Psoas muscle (tissue), 7 donors: ENCODE measurements at regions not wholly inside any gene's neighbourhood (a gene's known extent, or its start where the extent isn't known, plus 50 kb on each side); places are given as distances from the start of the nearest gene placed in this dataset.

Experiments used
- ATAC-seq, 4 donors: fragments of 200-7000 bp; cut with Tn5 transposase; one replicate each; pipeline ENCODE4 v1.9.1; 2020; ENCODE audit warnings: moderate library complexity in 3 of 4, mild to moderate bottlenecking in 2 of 4
- DNase-seq, 2 donors: peaks; one replicate each; pipeline ENCODE4 v3.0.0-alpha.2; 2020
- H3K27ac ChIP-seq: fragments of 200-600 bp; one replicate; pipeline ENCODE4 v1.8.0; 2022
- H3K27me3 ChIP-seq, 3 donors: fragments of 200-600 bp in 1 of 3; one replicate each; pipeline versions ENCODE4 v1.6.1 to v1.8.0; 2013 to 2022; ENCODE audit warnings: low read length in 2 of 3, mild to moderate bottlenecking in 2 of 3, moderate library complexity in 1 of 3; ENCODE audit not compliant: insufficient read depth in 3 of 3
- H3K36me3 ChIP-seq, 2 donors: fragments of 200-600 bp in 1 of 2; one replicate each; pipeline versions ENCODE4 v1.6.1 to v1.8.0; 2013 to 2022; ENCODE audit warnings: low read depth in 1 of 2, mild to moderate bottlenecking in 1 of 2, moderate library complexity in 1 of 2; ENCODE audit not compliant: insufficient read depth in 1 of 2
- H3K4me1 ChIP-seq: fragments of 200-600 bp; one replicate; pipeline ENCODE4 v1.8.0; 2022
- H3K4me3 ChIP-seq: fragments of 200-600 bp; one replicate; pipeline ENCODE4 v1.8.0; 2022; ENCODE audit warnings: mild to moderate bottlenecking
- H3K9me3 ChIP-seq: fragments of 200-600 bp; one replicate; pipeline ENCODE4 v1.8.0; 2022
- WGBS, 3 donors: extraction: QIAGEN DNeasy Blood & Tissue Kit; methylation state at CpG; one replicate each; pipeline versions ENCODE4 v1.1.6 to v1.1.7; 2013; 5-methylcytosine and 5-hydroxymethylcytosine counted together
- intact Hi-C, 2 donors: fragments of 100-400 bp; cut with DNase I; formaldehyde crosslinking; loops; one replicate each; pipeline versions ENCODE4 v1.11.0 to v1.14.2; 2022
- TF ChIP-seq, protein P1 (sequence below): fragments of 200-600 bp; IDR thresholded peaks from one replicate; pipeline ENCODE4 v1.8.0; 2022; ENCODE audit warnings: antibody characterized with exemption
- donor health status: healthy with polysubstance abuse.
- donor health status: DM: no; HTN: no; CAD: no; lungs with moderate emphysema.
- donor health status: Bipolar disorder and iron deficiency.
- donor health status: healthy.
- donor health status: DM: yes; HTN: yes; CAD: no.
- donor health status: DM: no; HTN: no; CAD: no.
- donor health status: DM: yes; HTN: yes; CAD: no.

DNA sequence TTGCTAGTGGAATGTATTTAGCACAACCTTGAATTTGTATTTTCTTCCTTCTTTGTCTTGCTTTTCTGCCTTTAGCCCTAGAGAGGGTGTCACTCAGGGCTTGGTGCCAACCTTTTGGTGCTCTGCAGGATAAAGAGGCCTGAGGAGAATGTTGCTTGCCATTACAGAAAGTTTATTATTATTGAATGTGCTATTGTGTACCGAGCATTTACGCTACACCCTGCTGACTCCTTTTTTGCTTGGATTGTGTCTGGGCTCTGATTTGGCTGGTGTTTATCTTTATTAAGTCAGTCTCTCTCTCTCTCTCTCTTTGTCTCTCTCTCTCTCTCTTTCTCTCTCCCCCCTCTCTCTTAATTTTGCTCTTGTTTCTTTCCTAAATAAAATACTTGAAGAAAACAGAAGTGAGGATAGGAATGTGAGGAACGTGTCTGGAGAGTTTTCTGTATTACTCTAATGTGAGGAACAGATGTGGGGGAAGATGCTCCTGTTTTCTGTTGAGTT lies 284.4 kb upstream of the PHYHIPL start:
- DNase-seq (no peak), ATAC-seq (no peak)
- H3K9me3 ChIP-seq, result no peaks in the 10 kb centered on the region
- no peaks in the 10 kb centered on the region for H3K36me3 ChIP-seq
- intact Hi-C loops, result no loop called here
- no peak overlapping the region for H3K4me3 ChIP-seq
- TF ChIP-seq, protein P1, sequence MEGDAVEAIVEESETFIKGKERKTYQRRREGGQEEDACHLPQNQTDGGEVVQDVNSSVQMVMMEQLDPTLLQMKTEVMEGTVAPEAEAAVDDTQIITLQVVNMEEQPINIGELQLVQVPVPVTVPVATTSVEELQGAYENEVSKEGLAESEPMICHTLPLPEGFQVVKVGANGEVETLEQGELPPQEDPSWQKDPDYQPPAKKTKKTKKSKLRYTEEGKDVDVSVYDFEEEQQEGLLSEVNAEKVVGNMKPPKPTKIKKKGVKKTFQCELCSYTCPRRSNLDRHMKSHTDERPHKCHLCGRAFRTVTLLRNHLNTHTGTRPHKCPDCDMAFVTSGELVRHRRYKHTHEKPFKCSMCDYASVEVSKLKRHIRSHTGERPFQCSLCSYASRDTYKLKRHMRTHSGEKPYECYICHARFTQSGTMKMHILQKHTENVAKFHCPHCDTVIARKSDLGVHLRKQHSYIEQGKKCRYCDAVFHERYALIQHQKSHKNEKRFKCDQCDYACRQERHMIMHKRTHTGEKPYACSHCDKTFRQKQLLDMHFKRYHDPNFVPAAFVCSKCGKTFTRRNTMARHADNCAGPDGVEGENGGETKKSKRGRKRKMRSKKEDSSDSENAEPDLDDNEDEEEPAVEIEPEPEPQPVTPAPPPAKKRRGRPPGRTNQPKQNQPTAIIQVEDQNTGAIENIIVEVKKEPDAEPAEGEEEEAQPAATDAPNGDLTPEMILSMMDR, result no peak
- no peaks in the 10 kb centered on the region for H3K4me1 ChIP-seq
- H3K27ac ChIP-seq, result no peak overlapping the region
- 61 to 76% (median 70%) methylated on average over 3 of the region's 3 CpGs for WGBS, 3 donors
- no peaks in the 10 kb centered on the region for H3K27me3 ChIP-seq

DNA sequence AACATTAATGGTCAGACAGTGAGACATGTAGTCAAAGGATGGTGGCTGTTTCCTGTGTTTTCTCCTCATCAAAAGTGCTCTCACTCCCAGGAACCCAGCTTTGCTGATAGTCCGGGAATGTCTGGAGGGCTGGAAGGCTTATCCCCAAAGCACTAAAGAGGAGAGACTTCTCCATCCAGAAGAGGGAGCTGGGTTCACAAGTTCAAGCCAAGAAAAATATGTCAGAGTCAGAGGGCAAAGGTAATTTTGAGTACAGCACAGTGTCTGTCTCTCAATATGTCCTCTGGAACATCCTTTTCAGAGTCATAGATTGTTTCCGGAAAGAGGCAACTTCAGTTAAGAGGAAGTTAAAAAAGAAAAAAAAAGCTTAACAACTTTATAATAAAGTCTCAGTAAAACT lies 281.5 kb upstream of the PHYHIPL start:
- TF ChIP-seq, protein P1, result no peak

DNA sequence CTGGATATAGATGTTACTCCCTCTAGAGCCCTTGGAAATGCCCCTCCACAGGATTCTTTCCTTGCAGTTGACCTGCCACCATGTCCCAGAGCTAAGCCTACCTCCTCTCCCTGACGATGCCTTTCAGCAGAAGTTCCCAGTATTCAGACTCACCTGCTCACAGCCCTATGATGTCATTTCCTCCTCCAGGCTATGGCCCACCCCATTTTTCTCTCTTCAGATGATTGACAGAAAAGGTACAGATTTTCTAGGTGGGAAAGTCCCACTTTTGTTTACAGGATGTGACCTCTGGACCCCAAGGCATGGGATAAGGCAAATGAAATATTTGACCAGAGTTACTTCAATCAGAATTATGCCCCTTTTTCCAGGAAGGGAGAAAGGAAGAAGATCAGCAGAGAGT lies 280.2 kb upstream of the PHYHIPL start:
- intact Hi-C loops, result no loop called here
- ATAC-seq (no peak), DNase-seq (no peak)
- H3K27ac ChIP-seq, result no peak overlapping the region
- no peaks in the 10 kb centered on the region for H3K36me3 ChIP-seq
- 64 to 72% (median 67%) methylated on average over 1 of the region's 1 CpG for WGBS, 3 donors
- H3K27me3 ChIP-seq, result no peaks in the 10 kb centered on the region
- H3K4me1 ChIP-seq, result no peaks in the 10 kb centered on the region
- no peak overlapping the region for H3K4me3 ChIP-seq
- peaks cover 2% of the 10 kb centered on the region for H3K9me3 ChIP-seq
- TF ChIP-seq, protein P1, result no peak

More for the DNA sequence above, 281.5 kb upstream of the PHYHIPL start:
- no peaks in the 10 kb centered on the region for H3K4me1 ChIP-seq
- no peaks in the 10 kb centered on the region for H3K27me3 ChIP-seq
- ATAC-seq (no peak), DNase-seq (no peak)
- H3K4me3 ChIP-seq, result no peak overlapping the region
- no peak overlapping the region for H3K27ac ChIP-seq
- no peaks in the 10 kb centered on the region for H3K36me3 ChIP-seq
- intact Hi-C loops, result no loop called here
- 51 to 63% (median 60%) methylated on average over 2 of the region's 2 CpGs for WGBS, 3 donors
- no peaks in the 10 kb centered on the region for H3K9me3 ChIP-seq

DNA sequence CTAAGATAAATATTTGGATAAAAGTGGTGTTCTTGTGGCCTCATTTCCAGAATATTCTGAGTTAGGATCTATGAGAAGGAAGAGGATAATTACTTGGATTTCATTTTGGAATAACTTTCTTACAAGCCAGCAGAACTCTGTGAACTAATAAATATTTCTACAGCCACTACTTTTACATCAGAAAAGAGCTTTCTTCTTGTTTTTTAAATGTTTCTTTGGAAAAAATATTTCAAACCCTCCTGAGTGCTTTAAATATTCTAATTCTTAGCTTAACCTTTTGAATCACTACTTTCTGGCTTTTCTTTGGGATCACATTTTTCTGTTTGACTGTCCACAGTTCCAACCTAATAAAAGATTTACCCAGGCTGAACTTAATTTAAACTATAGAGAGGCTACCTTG lies 279.2 kb upstream of the PHYHIPL start:
- TF ChIP-seq, protein P1, result no peak
- intact Hi-C loops, result no loop called here
- no peak for ATAC-seq
- H3K27me3 ChIP-seq, result no peaks in the 10 kb centered on the region
- no peak overlapping the region for H3K27ac ChIP-seq
- no peak for DNase-seq
- H3K4me1 ChIP-seq, result no peaks in the 10 kb centered on the region
- no peak overlapping the region for H3K4me3 ChIP-seq
- H3K36me3 ChIP-seq, result no peaks in the 10 kb centered on the region
- peaks cover 3% of the 10 kb centered on the region for H3K9me3 ChIP-seq

DNA sequence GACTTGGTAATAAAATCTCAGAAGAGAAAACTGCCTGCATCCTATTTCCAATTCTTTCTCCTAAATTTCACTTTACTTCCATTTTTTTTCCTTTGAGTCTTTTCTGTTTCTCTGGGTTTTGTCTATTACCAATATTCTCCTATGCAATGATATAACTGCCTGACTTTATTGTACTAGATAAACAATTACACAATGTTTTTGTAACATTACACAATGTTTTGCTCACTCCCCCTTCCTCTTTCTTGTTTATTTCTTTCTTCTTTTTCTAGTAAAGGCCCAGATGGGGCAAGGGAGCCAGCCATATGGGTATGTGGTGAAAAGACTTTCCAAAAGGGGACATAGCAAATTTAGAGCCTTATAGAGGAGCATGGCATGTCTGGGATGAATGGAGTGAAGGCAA lies 278.7 kb upstream of the PHYHIPL start:
- no peak for ATAC-seq
- no peak for DNase-seq
- no peaks in the 10 kb centered on the region for H3K27me3 ChIP-seq
- H3K36me3 ChIP-seq, result no peaks in the 10 kb centered on the region
- intact Hi-C loops, result no loop called here
- H3K27ac ChIP-seq, result no peak overlapping the region
- TF ChIP-seq, protein P1, result no peak
- H3K4me1 ChIP-seq, result no peaks in the 10 kb centered on the region
- H3K4me3 ChIP-seq, result no peak overlapping the region
- H3K9me3 ChIP-seq, result peaks cover 3% of the 10 kb centered on the region
